GM21723 (cell line): ENCODE measurements at regions not wholly inside any gene's neighbourhood (a gene's known extent, or its start where the extent isn't known, plus 50 kb on each side); places are given as distances from the start of the nearest gene placed in this dataset.

ENCODE experiments used
- ATAC-seq: cut with Tn5 transposase; IDR thresholded peaks from one replicate; pipeline ENCODE4 v1.9.1; 2021; ENCODE audit warnings: mild to moderate bottlenecking, moderate library complexity; ENCODE audit not compliant: unreplicated experiment

DNA sequence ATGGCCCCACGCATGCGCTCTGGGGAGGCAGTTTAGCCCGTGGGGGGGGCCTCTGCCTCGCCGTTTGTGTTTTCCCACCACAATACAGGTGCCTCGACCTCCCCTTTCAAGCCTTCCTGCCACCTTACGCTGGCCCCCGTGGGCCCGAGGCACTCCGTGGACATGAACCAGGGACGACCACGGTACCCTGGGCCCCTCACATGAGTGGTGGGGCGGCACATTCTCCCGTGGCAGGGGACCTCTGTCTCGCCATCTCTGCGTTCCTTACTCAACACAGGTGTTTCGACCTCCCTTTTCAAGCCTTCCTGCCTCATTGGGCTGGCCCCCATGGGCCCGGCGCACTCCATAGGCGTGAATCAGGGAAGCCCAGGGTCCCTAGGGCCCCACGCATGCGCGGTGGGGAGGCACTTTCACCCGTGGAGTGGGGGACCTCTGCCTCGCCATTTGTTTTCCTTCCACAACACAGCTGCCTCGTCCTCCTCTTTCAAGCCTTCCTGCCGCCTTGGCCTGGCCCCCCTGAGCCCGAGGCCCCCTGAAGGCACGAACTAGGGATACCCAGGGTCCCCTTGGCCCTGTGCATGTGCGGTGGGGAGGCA lies 339.5 kb downstream of the ALG10 start:
- no peak for ATAC-seq

DNA sequence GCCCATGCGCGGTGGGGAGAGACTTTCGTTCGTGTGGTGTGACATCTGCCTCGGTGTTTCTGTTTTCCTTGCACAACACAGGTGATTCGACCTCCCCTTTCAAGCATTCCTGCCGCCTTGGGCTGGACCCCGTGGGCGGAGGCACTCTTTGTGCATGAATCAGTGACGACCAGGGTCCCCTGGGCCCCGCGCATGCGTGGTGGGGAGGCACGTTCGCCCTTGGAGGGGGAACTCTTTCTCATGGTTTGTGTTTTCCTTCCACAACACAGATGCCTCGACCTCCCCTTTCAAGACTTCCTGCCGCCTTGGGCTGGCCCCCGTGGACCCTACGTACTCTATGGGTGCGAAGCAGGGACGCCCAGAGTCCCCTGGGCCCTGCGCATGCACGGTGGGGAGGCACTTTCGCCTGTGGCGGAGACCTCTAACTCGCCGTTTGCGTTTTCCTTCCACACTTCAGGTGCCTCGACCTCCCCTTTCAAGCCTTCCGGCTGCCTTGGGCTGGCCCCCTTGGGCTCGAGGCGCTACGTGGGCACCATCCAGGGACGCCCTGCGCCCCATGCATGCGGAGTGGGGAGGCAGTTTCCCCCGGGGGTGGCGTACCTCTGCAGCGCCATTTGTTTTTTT lies 340.9 kb downstream of the ALG10 start:
- no peak for ATAC-seq

GRCh38 chr12:34368079-34368478 lies 345.8 kb downstream of the ALG10 start:
- no peak for ATAC-seq

DNA sequence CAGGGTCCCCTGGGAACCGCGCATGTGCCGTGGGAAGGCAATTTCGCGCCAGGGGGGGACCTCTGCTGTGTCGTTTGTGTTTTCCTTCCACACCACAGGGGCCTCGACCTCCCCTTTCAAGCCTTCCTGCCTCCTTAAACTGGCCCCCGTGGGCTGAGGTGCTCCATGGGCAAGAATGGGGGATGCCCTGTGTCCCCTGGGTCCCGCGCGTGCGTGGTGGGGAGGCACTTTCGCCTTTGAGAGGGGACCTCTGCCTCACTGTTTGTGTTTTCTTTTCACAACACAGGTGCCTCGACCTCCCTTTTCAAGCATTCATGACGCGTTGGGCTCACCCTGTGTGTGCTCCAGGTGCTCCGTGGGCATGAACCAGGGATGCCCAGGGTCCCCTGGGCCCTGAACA lies 348.8 kb downstream of the ALG10 start:
- ATAC-seq, result no peak

GRCh38 chr12:34372003-34372402 lies 349.7 kb downstream of the ALG10 start:
- ATAC-seq, result no peak

DNA sequence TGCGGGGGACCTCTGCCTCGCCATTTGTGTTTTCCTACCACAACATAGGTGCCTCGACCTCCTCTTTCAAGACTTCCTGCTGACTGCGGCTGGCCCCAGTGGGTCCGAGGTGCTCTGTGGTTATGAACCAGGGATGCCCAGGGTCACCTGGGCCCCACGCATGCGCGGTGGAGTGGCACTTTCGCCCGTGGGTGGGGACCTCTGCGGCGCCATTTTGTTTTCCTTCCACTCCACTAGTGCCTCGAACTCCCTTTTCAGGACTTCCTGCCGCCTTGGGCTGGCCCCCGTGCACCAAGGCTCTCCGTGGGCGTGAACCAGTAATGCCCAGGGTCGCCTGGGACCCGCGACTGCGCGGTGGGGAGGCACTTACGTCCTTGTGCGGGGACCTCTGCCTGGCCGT lies 351.6 kb downstream of the ALG10 start:
- no peak for ATAC-seq

DNA sequence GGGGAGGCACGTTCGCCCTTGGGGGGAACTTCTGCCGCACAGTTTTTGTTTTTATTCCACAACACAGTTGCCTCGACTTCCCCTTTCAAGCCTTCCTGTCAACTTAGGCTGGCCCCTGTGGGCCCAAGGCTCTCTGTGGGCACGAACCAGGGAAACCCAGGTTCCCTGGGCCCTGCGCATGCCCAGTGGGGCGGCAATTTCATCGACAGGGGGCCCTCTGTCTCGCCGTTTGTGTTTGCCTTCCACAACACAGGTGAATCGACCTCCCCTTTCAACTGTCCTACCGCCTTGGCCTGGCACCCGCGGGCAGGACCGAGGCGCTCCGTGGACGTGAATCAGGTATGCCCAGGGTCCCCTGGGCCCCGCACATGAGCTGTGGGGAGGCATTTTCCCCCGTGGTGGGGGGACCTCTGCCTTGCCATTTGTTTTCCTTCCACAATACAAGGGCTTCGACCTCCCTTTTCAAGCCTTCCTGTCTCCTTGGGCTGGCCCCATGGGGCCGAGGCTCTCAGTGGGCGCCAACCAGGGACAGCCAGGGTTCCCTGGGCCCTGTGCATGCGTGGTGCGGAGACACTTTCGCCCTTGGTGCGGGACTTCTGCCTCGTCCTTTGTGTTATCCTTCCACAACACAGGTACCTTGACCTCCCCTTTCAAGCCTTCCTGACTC lies 354.0 kb downstream of the ALG10 start:
- ATAC-seq, result no peak

DNA sequence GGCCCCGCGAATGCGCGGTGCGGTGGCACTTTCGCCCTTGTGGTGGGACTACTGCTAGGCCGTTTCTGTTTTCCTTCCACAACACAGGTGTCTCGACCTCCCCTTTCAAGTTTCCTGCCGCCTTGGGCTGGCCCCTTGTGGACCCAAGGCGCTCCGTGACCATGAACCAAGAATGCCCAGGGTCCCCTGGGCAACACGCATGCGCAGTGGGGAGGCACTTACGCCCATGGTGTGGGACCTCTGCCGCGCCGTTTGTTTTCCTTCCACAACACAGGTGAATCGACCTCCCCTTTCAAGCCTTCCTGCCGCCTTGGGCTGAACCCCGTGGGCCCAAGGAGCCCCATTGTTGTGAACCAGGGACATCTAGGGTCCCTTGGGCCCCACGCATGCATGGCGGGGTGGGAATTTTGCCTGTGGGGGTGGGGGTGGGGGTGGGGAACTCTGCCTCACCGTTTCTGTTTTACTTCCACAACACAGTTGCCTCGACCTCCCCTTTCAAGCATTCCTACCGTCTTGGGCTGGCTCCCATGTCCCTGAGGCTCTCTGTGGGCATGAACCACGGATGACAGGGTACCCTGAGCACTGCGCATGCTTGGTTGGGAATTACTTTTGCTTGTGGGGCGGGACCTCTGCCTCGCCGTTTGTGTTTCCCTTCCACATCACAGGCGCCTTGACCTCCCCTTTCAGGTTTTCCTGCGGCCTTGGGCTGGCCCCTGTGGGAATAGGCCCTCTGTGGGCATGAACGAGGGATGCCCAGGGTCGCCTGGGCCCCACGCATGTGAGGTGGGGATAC lies 355.1 kb downstream of the ALG10 start:
- ATAC-seq, result no peak

DNA sequence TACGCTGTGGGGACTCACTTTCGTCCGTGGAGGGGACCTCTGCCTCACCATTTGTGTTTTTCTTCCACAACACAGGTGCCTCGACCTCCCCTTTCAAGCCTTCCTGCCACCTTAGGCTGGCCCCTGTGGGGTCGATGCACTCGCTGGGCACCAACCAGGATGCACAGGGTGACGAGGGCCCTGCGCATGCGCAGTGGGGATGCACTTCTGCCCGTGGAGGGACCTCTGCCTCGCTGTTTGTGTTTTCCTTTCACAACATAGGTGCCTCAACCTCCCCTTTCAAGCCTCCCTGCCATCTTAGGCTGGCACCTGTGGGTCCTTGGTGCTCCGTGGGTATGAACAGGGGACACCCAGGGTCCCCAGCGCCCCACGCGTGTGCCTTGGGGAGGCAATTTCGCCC lies 356.8 kb downstream of the ALG10 start:
- ATAC-seq, result no peak

GRCh38 chr12:34384693-34385092 lies 362.4 kb downstream of the ALG10 start:
- ATAC-seq, result no peak

DNA sequence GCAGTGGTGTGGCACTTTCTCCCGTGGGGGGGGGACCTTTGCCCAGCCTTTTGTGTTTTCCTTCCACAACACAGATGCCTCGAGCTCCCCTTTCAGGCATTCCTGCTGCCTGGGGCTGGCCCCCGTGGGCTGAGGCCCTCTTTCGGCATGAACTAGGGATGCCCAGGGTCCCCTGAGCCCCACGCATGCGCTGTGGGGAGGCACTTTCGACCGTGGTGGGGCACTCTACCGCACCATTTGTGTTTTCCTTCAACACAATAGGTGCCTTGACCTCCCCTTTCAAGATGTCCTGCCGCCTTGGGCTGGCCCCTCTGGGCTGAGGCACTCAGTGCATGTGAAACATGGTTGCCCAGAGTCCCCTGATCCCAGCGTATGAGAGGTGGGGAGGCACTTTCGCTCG lies 363.7 kb downstream of the ALG10 start:
- ATAC-seq, result no peak

DNA sequence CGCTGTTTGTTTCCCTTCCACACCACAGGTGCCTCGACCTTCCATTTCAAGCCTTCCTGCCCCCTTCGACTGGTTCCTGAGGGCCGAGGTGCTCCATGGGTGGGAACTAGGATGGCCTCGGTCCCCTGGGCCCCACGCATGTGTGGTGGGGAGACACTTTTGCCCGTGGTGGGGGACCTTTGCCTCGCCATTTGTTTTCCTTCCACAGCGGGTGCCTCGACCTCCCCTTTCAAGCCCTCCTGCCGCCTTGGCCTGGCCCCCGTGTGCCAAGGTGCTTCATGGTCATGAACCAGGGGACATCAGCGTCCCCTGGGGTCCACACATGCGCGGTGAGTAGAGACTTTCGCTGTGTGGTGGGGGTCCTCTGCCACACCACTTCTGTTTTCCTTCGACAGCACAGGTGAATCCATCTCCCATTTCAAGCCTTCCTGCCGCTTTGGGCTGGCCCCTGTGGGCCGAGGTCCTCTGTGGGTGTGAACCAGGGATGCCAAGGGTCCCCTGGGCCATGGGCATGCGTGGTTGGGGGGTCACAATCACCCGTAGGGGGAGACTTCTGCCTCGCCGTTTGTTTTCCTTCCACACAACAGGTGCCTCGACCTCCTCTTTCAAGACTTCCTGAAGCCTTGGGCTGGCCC lies 364.4 kb downstream of the ALG10 start:
- ATAC-seq, result no peak

DNA sequence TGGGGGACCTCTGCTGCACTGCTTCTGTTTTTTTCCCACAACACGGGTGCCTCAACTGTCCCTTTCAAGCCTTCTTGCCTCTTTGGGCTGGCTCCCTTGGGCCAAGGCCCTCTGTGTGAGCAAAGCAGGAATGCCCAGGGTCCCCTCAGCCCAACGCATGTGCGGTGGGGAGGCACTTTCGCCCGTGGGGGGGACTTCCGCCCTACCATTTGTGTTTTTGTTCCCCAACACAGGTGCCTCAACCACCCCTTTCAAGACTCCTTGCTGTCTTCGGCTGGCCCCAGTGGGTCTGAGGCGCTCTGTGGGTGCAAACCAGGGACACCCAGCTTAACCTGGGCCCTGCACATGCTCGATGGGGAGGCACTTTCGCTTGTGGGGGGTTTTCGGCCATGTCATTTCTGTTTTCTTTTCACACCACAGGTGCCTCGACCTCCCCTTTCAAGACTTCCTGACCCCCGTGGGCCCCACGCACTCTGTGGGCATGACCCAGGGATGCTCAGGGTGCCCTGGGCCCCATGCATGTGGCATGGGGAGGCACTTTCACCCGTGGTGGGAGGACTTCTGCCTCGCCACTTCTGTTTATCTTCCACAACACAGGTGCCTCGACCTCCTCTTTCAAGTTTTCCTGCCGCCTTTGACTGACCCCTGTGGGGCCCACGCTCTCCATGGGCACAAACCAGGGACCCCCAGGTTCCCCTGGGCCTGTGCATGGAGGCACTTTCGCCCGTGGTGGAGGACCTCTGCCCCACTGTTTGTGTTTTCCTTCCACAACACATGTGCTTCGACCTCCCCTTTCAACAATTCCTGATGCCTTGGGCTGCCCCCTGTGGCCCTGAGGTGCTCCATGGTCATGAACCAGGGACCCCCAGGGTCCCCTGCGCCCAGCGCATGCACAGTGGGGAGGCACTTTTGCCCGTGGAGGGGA lies 365.7 kb downstream of the ALG10 start:
- ATAC-seq, result no peak

- no peak for ATAC-seq
These were observed 366.5 kb downstream of the ALG10 start for GRCh38 chr12:34388636-34389377.

DNA sequence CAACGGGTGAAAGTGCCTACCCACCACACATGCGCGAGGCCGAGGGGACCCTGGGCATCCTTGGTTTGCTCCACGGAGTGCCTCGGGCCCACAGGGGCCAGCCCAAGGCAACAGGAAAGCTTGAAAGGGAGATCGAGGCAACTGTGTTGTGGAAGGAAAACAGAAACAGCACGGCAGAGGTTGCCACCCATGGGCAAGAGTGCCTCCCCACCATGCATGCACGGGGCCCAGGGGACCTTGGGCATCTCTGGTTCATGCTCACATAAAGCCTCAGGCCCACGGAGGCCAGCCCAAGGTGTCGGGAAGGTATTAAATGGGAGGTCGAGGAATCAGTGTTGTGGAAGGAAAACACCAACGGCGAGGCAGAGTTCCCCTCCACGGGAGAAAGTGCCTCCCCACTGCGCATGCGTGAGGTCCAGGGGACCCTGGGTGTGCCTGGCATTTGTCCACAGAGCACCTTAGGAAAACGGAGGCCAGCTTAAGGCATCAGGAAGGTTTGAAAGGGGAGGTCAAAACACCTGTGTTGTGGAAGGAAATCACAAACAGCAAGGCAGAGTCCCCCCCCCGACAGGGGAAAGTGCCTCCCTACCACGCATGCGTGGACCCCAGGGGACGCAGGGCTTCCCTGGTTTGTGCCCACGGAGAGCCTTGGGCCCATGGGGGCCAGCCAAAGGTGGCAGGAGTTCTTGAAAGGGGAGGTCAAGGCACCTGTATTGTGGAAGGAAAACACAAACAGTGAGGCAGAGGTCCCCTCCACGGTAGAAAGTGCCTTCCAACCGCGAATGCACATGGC lies 367.3 kb downstream of the ALG10 start:
- ATAC-seq, result no peak

GRCh38 chr12:34390171-34390841 lies 368.0 kb downstream of the ALG10 start:
- ATAC-seq, result no peak

GRCh38 chr12:34390846-34391700 lies 368.8 kb downstream of the ALG10 start:
- ATAC-seq, result no peak
